Testis (tissue), 2 donors: ENCODE measurements at regions not wholly inside any gene's neighbourhood (a gene's known extent, or its start where the extent isn't known, plus 50 kb on each side); places are given as distances from the start of the nearest gene placed in this dataset.

ENCODE experiments used
- POLR2A ChIP-seq: fragments of 450-650 bp; IDR thresholded peaks from one replicate; pipeline ENCODE4 v1.6.1; 2017; ENCODE audit warnings: antibody characterized with exemption, mild to moderate bottlenecking, moderate library complexity
- TF ChIP-seq, protein P1 (sequence below), 3 experiments: fragments of 450-650 bp in 2 of 3; fragments of 200-600 bp in 1 of 3; sonication (generic) in 1 of 3; IDR thresholded peaks; one replicate each; pipeline ENCODE4 v1.5.1; 2016 to 2019; ENCODE audit warnings: antibody characterized with exemption in 3 of 3, mild to moderate bottlenecking in 2 of 3, moderate library complexity in 1 of 3

DNA sequence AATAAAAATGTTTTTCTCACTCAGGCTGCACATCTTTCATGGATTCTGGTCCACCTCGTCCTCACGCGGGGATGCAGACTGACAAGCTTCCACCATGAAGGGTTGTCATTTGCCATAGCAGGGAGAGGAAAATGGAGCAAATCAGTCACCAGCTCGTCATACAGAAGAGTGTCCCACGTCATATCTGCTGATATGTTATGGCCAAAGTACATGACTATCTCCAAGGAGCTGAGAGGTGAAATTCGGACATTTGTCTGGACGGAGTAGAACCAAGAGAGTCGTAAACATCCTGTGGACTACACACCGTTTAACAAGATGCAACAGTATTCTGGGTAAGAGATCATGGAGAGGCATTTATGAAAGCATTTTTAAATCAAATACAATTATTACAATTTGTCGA, 75.3 kb upstream of the MYOCD start:
- TF ChIP-seq, protein P1, sequence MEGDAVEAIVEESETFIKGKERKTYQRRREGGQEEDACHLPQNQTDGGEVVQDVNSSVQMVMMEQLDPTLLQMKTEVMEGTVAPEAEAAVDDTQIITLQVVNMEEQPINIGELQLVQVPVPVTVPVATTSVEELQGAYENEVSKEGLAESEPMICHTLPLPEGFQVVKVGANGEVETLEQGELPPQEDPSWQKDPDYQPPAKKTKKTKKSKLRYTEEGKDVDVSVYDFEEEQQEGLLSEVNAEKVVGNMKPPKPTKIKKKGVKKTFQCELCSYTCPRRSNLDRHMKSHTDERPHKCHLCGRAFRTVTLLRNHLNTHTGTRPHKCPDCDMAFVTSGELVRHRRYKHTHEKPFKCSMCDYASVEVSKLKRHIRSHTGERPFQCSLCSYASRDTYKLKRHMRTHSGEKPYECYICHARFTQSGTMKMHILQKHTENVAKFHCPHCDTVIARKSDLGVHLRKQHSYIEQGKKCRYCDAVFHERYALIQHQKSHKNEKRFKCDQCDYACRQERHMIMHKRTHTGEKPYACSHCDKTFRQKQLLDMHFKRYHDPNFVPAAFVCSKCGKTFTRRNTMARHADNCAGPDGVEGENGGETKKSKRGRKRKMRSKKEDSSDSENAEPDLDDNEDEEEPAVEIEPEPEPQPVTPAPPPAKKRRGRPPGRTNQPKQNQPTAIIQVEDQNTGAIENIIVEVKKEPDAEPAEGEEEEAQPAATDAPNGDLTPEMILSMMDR (IDR thresholded peaks at IDR 0.05) = no peak
- TF ChIP-seq POLR2A = no peak
